ENCODE measurements at regions not wholly inside any gene's neighbourhood (a gene's known extent, or its start where the extent isn't known, plus 50 kb on each side); places are given as distances from the start of the nearest gene placed in this dataset.

DNA sequence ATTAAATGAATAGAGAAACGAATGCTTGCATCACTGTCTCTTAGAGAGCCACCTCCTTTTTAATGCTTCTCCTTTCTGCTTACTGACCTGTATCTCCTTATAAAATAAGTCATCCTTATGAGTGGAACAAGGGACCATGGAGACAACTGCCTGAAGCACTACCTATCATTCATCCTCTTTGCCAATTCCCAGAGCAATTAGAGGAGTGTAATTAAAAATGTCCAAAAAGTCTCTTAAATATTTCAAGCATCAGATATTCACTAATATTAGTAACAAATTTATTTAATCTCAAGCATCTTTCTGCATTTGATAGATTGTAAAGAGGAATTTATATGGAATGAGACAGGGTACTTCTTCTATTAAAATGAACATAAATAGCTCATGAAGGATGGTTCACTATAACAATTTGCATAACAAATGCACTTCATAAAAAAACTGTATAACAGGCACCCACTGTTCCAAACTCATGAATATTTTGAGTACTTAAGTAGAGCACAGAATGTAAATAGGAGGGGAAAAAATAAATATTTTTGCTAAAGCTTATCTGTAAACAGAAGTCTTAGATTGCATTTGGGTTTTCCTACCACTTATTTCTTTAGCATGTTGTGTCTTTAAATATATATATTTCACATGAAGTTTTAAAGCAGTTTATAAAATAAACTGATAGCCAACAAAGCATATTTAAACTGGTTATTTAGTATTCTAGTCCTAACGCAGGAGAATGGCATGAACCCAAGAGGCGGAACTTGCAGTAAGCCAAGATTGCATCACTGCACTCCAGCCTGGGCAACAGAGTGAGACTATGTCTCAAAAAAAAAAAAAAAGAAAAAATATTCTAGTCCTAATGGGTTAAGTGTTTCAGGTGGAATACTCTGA, 269.3 kb downstream of the TBL1XR1 start:
- no peak for DNase-seq (ENCODE audit: extremely low read depth, insufficient read length)
- H3K4me3 ChIP-seq (replicated peaks; ENCODE audit: low read depth, low read length), result no peak overlapping the region
- no peak for TF ChIP-seq CTCF (IDR thresholded peaks at IDR 0.05; ENCODE audit: insufficient read depth, low read length, poor library complexity, severe bottlenecking)
- H3K36me3 ChIP-seq (ENCODE audit: control insufficient read depth, insufficient read depth, low read length), result no peaks in the 10 kb centered on the region
- H3K27me3 ChIP-seq (replicated peaks; ENCODE audit: control insufficient read depth, insufficient read depth, low read length), result no peaks in the 10 kb centered on the region

- Histone ChIP-seq H3K4me3 (replicated peaks; ENCODE audit: low read depth, low read length) (no peak overlapping the region), H3K36me3 (ENCODE audit: control insufficient read depth, insufficient read depth, low read length) (no peaks in the 10 kb centered on the region), H3K27me3 (replicated peaks; ENCODE audit: control insufficient read depth, insufficient read depth, low read length) (no peaks in the 10 kb centered on the region)
- no peak for TF ChIP-seq CTCF (IDR thresholded peaks at IDR 0.05; ENCODE audit: insufficient read depth, low read length, poor library complexity, severe bottlenecking)
- no peak for DNase-seq (ENCODE audit: extremely low read depth, insufficient read length)
Measured at GRCh38 chr3:176927280-176927679, 270.0 kb downstream of the TBL1XR1 start.

GRCh38 chr3:176926688-176927087, 270.6 kb downstream of the TBL1XR1 start:
- Histone ChIP-seq H3K27me3 (replicated peaks; ENCODE audit: control insufficient read depth, insufficient read depth, low read length) (no peaks in the 10 kb centered on the region), H3K4me3 (replicated peaks; ENCODE audit: low read depth, low read length) (no peak overlapping the region), H3K36me3 (ENCODE audit: control insufficient read depth, insufficient read depth, low read length) (no peaks in the 10 kb centered on the region)
- TF ChIP-seq CTCF (IDR thresholded peaks at IDR 0.05; ENCODE audit: insufficient read depth, low read length, poor library complexity, severe bottlenecking), result no peak
- DNase-seq (ENCODE audit: extremely low read depth, insufficient read length), result no peak

DNA sequence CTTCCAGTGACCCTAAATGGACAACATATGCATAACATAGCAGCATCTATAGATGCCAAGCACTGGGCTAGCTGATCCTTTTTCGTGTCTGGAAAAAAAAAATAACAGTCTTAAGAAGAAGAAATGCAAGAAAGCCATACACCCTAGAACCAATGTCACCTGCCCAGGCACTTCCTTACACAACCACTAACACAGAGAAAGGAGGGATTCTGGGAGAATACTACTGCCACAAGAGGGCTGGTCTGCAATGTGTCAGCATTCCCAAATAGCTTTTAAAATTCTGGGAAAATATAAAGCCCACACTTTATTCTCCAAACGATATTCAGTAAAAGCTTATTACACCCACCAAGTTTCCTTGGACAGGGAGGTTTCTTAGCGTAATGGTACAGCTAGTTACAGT, 271.2 kb downstream of the TBL1XR1 start:
- H3K36me3 ChIP-seq (ENCODE audit: control insufficient read depth, insufficient read depth, low read length), result no peaks in the 10 kb centered on the region
- H3K27me3 ChIP-seq (replicated peaks; ENCODE audit: control insufficient read depth, insufficient read depth, low read length), result no peaks in the 10 kb centered on the region
- no peak for DNase-seq (ENCODE audit: extremely low read depth, insufficient read length)
- H3K4me3 ChIP-seq (replicated peaks; ENCODE audit: low read depth, low read length), result no peak overlapping the region
- TF ChIP-seq CTCF (IDR thresholded peaks at IDR 0.05; ENCODE audit: insufficient read depth, low read length, poor library complexity, severe bottlenecking), result no peak

- H3K4me3 ChIP-seq (replicated peaks; ENCODE audit: low read depth, low read length), result no peak overlapping the region
- no peaks in the 10 kb centered on the region for H3K36me3 ChIP-seq (ENCODE audit: control insufficient read depth, insufficient read depth, low read length)
- TF ChIP-seq CTCF (IDR thresholded peaks at IDR 0.05; ENCODE audit: insufficient read depth, low read length, poor library complexity, severe bottlenecking), result no peak
- DNase-seq (ENCODE audit: extremely low read depth, insufficient read length), result no peak
- no peaks in the 10 kb centered on the region for H3K27me3 ChIP-seq (replicated peaks; ENCODE audit: control insufficient read depth, insufficient read depth, low read length)
Measured at GRCh38 chr3:176920766-176921160, 276.5 kb downstream of the TBL1XR1 start.
